Psoas muscle (tissue), 7 donors: ENCODE measurements at regions not wholly inside any gene's neighbourhood (a gene's known extent, or its start where the extent isn't known, plus 50 kb on each side); places are given as distances from the start of the nearest gene placed in this dataset.

ENCODE experiments used
- ATAC-seq, 4 donors: fragments of 200-7000 bp; cut with Tn5 transposase; one replicate each; pipeline ENCODE4 v1.9.1; 2020; ENCODE audit warnings: moderate library complexity in 3 of 4, mild to moderate bottlenecking in 2 of 4
- DNase-seq, 2 donors: peaks; one replicate each; pipeline ENCODE4 v3.0.0-alpha.2; 2020
- H3K27ac ChIP-seq: fragments of 200-600 bp; one replicate; pipeline ENCODE4 v1.8.0; 2022
- H3K27me3 ChIP-seq, 3 donors: fragments of 200-600 bp in 1 of 3; one replicate each; pipeline versions ENCODE4 v1.6.1 to v1.8.0; 2013 to 2022; ENCODE audit warnings: low read length in 2 of 3, mild to moderate bottlenecking in 2 of 3, moderate library complexity in 1 of 3; ENCODE audit not compliant: insufficient read depth in 3 of 3
- H3K36me3 ChIP-seq, 2 donors: fragments of 200-600 bp in 1 of 2; one replicate each; pipeline versions ENCODE4 v1.6.1 to v1.8.0; 2013 to 2022; ENCODE audit warnings: low read depth in 1 of 2, mild to moderate bottlenecking in 1 of 2, moderate library complexity in 1 of 2; ENCODE audit not compliant: insufficient read depth in 1 of 2
- H3K4me1 ChIP-seq: fragments of 200-600 bp; one replicate; pipeline ENCODE4 v1.8.0; 2022
- H3K4me3 ChIP-seq: fragments of 200-600 bp; one replicate; pipeline ENCODE4 v1.8.0; 2022; ENCODE audit warnings: mild to moderate bottlenecking
- H3K9me3 ChIP-seq: fragments of 200-600 bp; one replicate; pipeline ENCODE4 v1.8.0; 2022
- WGBS, 3 donors: extraction: QIAGEN DNeasy Blood & Tissue Kit; methylation state at CpG; one replicate each; pipeline versions ENCODE4 v1.1.6 to v1.1.7; 2013; 5-methylcytosine and 5-hydroxymethylcytosine counted together
- intact Hi-C, 2 donors: fragments of 100-400 bp; cut with DNase I; formaldehyde crosslinking; loops; one replicate each; pipeline versions ENCODE4 v1.11.0 to v1.14.2; 2022
- TF ChIP-seq, protein P1 (sequence below): fragments of 200-600 bp; IDR thresholded peaks from one replicate; pipeline ENCODE4 v1.8.0; 2022; ENCODE audit warnings: antibody characterized with exemption
- donor health status: healthy with polysubstance abuse.
- donor health status: DM: no; HTN: no; CAD: no; lungs with moderate emphysema.
- donor health status: Bipolar disorder and iron deficiency.
- donor health status: healthy.
- donor health status: DM: yes; HTN: yes; CAD: no.
- donor health status: DM: no; HTN: no; CAD: no.
- donor health status: DM: yes; HTN: yes; CAD: no.

DNA sequence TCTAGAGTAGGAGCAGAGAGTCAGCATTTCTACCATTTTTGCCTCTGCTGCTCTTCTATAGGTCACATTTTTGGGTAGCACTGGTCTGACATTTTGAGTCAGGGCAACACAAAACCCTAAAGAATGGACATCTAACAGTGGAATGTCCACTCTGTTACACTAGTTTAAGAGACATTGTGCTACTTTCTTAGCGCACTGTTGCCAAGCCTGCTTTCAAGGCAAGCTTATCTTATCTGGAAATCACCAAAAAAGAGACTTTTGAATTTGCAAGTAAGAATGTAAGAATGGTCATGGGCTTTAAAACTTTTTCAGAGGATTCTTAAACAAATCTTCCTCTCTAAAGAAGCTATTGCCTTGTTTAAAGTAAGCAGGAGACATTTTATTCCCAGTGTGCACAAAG lies 73.0 kb upstream of the STARD4 start:
- ATAC-seq (no peak), DNase-seq (no peak)
- H3K36me3 ChIP-seq = no peaks in the 10 kb centered on the region
- H3K27me3 ChIP-seq = no peaks in the 10 kb centered on the region
- no peaks in the 10 kb centered on the region for H3K9me3 ChIP-seq
- TF ChIP-seq, protein P1, sequence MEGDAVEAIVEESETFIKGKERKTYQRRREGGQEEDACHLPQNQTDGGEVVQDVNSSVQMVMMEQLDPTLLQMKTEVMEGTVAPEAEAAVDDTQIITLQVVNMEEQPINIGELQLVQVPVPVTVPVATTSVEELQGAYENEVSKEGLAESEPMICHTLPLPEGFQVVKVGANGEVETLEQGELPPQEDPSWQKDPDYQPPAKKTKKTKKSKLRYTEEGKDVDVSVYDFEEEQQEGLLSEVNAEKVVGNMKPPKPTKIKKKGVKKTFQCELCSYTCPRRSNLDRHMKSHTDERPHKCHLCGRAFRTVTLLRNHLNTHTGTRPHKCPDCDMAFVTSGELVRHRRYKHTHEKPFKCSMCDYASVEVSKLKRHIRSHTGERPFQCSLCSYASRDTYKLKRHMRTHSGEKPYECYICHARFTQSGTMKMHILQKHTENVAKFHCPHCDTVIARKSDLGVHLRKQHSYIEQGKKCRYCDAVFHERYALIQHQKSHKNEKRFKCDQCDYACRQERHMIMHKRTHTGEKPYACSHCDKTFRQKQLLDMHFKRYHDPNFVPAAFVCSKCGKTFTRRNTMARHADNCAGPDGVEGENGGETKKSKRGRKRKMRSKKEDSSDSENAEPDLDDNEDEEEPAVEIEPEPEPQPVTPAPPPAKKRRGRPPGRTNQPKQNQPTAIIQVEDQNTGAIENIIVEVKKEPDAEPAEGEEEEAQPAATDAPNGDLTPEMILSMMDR = no peak
- WGBS, 3 donors = 94 to 97% (median 95%) methylated on average over 1 of the region's 1 CpG
- H3K27ac ChIP-seq = no peak overlapping the region
- intact Hi-C loops = no loop called here
- H3K4me3 ChIP-seq = no peak overlapping the region
- H3K4me1 ChIP-seq = no peaks in the 10 kb centered on the region

DNA sequence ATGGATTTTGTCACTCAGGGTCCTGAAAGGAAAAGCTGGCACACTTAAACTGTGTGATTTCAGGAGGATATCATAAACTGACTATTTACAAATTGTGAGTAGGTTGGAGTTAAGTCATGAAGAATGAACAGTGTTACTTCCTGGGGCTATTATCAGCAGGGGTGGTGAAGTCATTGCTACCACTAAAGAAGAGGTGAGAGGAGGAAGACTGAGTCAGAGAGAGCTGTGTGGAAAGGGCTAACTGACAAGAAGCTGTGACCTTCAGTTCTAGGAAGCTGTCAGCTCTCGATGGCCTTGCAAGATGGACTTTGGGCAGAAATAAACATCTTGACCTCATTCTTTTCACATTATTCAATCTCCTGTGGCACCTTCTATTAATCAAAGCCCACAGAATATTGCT lies 72.3 kb upstream of the STARD4 start:
- H3K36me3 ChIP-seq = no peaks in the 10 kb centered on the region
- no peaks in the 10 kb centered on the region for H3K27me3 ChIP-seq
- no peaks in the 10 kb centered on the region for H3K4me1 ChIP-seq
- DNase-seq (no peak), ATAC-seq (peak in 1 of 4 donors; percentile 44)
- WGBS, 3 donors = 68 to 73% (median 71%) methylated on average over 1 of the region's 1 CpG
- TF ChIP-seq, protein P1 = no peak
- intact Hi-C loops = no loop called here
- H3K27ac ChIP-seq = no peak overlapping the region
- H3K4me3 ChIP-seq = no peak overlapping the region
- H3K9me3 ChIP-seq = no peaks in the 10 kb centered on the region

DNA sequence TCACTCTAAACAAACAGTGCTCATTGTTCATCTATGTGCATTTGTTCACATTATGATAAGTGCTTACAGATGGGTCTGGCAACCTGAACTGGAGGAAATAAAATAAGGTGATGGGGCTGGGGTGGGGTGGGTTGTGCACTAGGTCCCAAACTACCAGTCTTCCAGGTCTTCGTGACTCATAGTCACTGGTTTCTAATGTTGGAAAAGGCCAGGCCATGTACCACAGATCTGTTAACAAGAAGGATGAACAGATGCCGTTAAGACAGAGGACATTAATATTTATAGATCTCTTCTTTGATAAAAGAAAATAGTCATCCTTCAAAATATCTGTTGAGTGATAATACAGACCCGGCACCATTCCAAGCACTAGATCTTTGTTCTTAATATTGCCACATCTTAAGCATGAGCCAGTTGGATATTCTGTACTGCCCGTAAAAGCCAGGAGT lies 71.4 kb upstream of the STARD4 start:
- Histone ChIP-seq H3K4me3 (no peak overlapping the region), H3K27me3 (no peaks in the 10 kb centered on the region), H3K27ac (no peak overlapping the region), H3K36me3 (no peaks in the 10 kb centered on the region), H3K9me3 (no peaks in the 10 kb centered on the region), H3K4me1 (no peaks in the 10 kb centered on the region)
- 63 to 75% (median 71%) methylated on average over 4 of the region's 4 CpGs for WGBS, 3 donors
- TF ChIP-seq, protein P1 = no peak
- ATAC-seq = peak in 1 of 4 donors; percentile 46
- no peak for DNase-seq
- intact Hi-C loops = no loop called here

DNA sequence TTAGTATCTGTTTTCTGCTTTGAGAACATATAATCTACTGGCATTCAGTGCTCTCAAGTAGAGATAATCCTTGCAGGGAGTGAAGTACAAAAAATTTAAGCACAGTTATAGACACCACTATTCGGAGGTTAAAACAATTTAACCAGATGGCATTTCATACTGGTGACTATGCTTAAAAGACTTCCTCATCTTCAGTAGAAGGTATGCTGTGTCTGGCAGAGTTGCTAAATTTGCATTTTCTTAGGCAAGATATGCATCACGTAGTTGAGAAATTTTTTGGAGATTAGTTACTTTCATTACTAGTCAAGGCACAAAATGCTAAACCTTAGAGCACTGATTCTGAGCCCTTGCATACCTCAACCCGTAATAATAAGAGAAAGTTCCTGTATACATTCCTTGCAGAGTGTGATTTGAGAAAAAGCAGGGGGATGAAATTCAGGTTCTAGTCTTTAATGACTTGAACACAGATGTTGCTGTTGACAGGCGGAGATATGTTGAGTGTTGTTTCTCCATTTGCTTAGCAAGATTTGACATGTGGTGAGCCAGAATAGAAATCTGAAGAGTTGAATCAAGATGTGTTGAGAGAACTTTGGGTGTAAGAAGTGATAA lies 70.8 kb upstream of the STARD4 start:
- H3K27ac ChIP-seq = no peak overlapping the region
- TF ChIP-seq, protein P1 = no peak
- H3K9me3 ChIP-seq = no peaks in the 10 kb centered on the region
- H3K4me1 ChIP-seq = no peaks in the 10 kb centered on the region
- 62 to 75% (median 66%) methylated on average over 4 of the region's 4 CpGs for WGBS, 3 donors
- intact Hi-C loops = no loop called here
- DNase-seq (no peak), ATAC-seq (no peak)
- H3K36me3 ChIP-seq = no peaks in the 10 kb centered on the region
- H3K4me3 ChIP-seq = no peak overlapping the region
- no peaks in the 10 kb centered on the region for H3K27me3 ChIP-seq

DNA sequence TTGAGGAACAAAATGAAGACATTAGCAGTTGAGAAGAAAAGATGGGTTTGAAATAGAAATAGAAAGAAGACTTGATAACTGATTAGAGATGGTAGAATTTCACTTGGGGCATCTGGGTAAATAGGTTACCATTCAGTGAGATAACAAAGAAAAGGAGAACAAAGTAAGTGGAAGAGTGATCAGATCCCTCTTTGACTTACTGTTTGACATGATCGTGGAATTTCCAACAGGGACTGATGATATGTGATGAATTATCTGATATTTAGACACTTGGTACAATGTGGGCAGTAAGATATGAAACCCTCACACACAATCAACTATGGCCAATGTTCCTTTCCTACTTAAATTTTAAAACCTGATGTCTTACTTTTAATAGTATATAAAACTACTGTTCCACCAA lies 70.1 kb upstream of the STARD4 start:
- Histone ChIP-seq H3K4me3 (no peak overlapping the region), H3K9me3 (no peaks in the 10 kb centered on the region), H3K27ac (no peak overlapping the region), H3K27me3 (no peaks in the 10 kb centered on the region), H3K4me1 (no peaks in the 10 kb centered on the region), H3K36me3 (no peaks in the 10 kb centered on the region)
- TF ChIP-seq, protein P1 = no peak
- WGBS, 3 donors = 91 to 97% (median 97%) methylated on average over 1 of the region's 1 CpG
- intact Hi-C loops = no loop called here
- DNase-seq = no peak
- ATAC-seq = no peak
